NCI-H526 treated with DMSO at 0.1 percent for 48 hours (cell line): ENCODE measurements at regions not wholly inside any gene's neighbourhood (a gene's known extent, or its start where the extent isn't known, plus 50 kb on each side); places are given as distances from the start of the nearest gene placed in this dataset.

ENCODE experiments used
- DNase-seq: peaks from one replicate; lab custom pipeline; 2025; lab: John Stamatoyannopoulos, UW

GRCh38 chr12:67498991-67499390 lies 149.6 kb upstream of the DYRK2 start:
- no peak for DNase-seq

- peak; percentile 76 for DNase-seq
Observed at GRCh38 chr12:67501362-67501761, 147.2 kb upstream of the DYRK2 start.

DNA sequence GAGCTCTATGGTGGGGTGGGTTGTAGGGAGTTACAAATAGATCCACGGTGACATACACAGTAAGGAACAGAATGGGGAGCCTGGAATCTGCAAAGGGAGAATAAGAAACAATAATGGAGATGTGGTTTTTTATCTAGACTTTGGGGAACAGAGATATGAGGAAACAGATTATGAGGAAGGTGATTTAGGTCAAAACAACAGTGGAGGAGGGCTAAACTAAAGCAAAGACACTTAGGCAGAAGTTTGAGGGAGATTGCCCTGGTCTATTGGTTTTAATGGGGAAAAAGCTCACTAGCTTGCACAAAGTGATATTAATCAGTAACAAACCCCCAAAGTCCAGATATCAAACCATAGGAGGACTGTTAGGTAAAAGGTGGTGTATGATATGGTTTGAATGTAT lies 144.5 kb upstream of the DYRK2 start:
- no peak for DNase-seq

DNA sequence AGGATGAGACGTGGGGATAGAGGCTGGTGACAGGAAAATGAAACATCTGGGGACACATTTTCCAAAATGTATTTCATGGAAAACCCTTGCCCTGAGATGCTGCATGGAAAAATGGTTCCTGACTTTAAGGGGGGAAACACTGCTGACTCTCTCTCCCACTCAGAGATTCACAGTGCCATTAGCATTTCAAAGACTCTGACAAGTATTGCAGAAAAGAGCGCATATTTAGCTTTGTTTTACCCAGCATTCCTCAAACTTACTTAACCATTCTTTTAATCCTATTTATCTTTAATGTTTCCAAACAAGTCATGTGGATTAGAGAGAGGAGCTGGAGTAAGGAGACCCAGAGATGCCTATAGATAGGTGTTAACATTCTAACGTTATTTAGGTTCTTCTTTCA lies 141.8 kb upstream of the DYRK2 start:
- no peak for DNase-seq

DNA sequence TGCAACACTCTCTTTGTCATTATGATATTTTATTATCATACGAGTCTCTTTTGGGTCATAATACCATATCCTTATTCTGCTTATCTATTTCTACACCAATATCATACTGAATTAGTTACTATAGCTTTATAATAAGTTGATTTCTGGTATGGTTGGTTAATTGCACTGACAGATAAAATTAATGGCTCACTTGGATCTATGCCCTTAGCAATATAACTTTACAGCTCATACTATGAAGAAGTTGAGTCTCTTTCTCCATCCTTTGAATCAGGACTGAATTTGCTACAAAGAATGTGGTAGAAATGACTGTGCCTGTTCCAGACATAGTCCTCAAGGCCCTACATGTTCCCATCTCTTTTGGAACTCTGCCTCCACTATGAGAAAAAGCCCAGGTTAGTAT lies 139.7 kb upstream of the DYRK2 start:
- DNase-seq = no peak

GRCh38 chr12:67509666-67510386 lies 138.7 kb upstream of the DYRK2 start:
- DNase-seq = no peak

GRCh38 chr12:67512061-67512460 lies 136.5 kb upstream of the DYRK2 start:
- DNase-seq = no peak

GRCh38 chr12:67514502-67514901 lies 134.0 kb upstream of the DYRK2 start:
- no peak for DNase-seq

DNA sequence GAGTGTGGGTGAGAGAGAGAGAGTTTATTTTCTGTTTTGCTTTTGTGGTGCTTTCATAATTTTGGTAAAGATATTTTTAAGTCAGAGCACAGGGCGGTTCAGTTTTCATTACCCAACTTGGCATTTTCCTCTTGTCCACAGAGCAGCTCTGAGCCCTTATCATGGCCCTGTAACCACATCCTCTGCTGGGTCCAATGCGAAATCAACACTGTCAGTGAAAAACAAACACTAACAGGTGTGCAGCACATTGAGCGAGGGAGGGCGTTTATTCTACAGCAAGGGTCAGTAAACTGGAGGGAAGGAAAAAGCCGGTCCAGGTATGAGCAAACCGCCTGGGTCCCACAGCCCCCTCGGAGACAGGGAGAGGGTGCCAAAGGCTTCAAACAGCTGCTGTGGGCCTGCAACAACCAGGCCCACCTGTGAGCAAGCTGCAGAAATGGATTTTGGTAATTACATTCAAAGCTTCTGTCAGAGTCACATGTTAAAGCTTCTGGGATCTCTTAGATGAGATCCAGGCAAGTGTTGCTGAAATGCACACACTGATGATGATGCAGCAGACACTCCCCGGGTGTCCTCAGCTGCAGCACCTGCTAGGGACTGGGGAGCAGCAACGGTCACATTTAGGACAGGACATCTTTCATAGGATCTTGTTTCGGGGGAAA lies 132.7 kb upstream of the DYRK2 start:
- DNase-seq = peak; percentile 75

DNA sequence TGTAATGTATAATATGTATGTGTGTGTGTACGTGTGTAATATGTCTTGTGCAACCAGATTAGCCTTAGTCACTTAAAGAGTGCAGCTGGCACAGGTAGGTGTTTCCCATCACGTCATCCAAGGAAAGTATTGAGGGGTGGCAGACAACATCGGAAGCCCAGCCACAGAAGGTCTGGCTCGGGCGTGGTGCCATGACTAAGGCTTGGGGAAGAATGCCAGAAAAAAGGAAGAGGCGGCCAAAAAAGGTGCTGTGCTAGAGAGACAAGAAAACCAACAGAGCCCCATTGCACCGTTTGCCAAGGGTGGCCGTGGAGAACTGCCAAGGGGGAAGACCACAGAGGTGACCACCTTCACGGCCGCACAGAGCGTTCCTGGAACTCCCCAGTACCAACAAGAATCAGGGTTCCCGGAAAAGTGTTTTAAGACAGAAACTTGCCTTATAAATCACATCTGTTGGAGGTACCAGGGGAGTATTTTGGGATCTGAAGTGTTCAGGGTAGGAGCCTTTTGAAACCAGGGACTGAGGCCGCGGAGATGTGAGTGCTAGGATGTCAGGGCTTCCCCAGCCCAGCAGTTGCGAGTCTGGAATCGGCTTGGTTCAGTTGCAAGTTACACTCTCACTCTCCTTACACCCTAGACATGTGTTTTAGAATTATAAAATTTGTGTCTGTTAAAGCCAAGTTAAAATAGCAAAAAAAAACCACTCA lies 131.2 kb upstream of the DYRK2 start:
- no peak for DNase-seq

DNA sequence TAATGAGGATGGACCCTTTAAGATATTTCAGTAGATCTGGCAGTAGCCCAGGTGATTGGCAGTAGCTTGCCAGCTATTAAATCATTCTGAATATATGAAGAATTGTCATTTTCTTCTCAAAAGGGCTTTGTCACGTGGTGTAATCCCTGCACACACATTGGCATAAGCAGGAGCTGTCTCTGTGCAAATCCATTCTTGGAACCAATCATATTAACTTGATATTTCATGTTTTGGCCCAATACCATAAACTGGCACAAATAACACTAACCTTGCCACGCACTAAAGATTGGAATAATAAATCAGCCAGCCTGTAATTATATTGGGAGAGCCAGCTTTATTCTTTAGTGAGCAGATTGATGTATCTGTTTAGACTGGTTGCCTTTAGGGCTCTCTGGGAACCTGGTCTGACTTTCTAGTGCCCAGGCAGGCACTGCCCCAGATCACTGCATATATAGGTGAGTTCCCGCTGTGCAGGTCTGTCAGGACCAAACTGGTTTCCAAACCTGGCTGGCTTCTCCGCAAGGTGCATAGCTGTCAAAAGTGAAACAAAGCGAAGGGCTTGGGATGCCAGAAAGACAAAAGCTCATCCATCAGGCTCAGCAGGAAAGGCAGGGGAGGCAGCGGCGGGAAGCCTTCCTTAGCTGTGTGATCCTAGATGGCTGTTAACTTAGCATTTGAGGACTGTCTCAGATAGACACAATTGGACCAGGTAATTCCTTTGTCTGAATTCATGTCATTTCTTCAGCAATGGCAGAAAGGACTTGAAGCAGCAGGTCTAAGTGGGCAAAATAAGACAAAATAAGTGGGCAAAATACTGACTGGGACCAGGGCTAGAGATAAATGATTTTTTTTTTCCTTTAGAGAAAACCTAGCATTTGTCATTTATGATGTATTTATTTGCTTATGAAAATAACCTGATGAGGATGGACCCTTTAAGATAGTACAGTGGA lies 128.8 kb upstream of the DYRK2 start:
- peak; percentile 39 for DNase-seq

DNA sequence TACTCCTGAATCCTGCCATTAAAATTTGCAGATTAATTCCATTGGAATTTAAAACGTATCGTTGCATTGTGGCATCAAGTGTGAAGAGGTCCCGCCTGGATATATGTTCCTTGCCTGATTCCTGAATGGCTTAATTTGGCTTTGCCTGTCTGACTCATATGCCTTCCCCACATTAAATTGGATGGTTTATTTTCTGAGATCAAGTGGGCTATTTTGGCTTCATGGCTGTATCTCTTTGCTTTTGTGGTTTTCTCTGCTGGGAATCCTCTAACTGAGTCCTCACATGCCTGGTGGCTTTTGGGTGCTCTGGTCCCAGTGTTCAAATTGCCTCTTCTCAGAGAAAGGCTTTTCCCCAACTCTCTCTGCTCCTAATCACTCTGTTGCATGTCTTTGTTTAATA lies 127.9 kb upstream of the DYRK2 start:
- no peak for DNase-seq

- DNase-seq = no peak
Observed at GRCh38 chr12:67522222-67522621, 126.3 kb upstream of the DYRK2 start.

GRCh38 chr12:67523538-67523937 lies 125.0 kb upstream of the DYRK2 start:
- DNase-seq = no peak

GRCh38 chr12:67524861-67525616 lies 123.5 kb upstream of the DYRK2 start:
- DNase-seq = no peak

GRCh38 chr12:67525617-67525884 lies 123.0 kb upstream of the DYRK2 start:
- peak; percentile 60 for DNase-seq

DNA sequence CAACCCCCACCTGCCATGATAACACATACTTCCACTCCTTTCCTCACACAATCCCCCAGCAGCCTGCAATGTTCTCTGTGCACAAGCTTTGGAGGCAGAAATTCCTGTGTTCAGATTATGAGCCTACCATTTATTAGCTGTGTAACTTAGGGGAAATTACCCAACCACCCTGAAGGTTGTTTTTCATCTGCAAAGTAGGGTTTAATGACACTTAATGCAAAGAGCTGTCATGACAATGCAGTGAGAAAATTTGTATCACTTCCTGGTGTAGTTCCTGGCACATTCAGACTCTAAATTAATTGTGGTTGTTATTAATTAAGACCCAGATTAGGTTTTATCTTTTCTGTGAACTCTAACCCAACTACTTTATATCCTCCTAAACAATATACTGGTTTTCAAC lies 122.4 kb upstream of the DYRK2 start:
- DNase-seq = no peak

DNA sequence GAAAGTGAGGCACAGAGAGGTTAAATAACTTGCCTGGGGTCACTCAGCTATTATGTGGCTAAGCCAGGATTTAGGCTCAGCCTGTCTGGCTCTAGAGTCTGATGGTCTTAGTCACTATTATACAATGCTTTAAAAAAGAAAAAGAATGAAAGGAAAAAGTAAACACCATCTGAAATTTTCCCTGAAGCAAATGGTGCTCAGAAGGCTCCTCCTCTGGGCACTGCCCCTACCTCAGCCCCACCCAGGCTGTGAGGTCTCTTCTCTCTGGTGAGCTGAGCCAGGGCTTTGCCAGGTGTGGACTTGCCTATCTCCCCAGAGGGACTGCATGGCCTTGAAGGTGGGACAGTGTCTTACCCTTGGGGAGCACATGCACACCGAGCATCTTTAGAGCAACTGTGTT lies 117.5 kb upstream of the DYRK2 start:
- DNase-seq = no peak

GRCh38 chr12:67531501-67531900 lies 117.0 kb upstream of the DYRK2 start:
- no peak for DNase-seq

DNA sequence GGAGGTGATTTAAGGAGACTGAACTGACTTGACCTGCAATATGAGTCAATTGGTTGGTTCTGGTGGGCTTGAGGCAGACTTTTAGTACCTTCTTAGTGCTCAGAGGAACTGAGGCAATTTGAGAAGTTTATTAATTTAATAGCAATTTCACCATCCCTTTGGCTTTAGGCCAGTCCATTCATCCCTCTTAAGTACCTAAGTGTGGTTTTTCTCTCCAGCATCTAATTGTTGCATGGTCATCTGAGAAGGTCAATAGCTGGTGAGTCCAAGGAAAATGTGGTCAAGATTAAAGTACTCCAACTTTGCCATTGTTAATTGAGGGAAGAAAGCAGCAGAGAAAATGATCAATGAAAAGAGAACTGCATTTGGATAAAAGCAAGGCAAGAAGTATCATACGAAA lies 115.4 kb upstream of the DYRK2 start:
- DNase-seq = no peak

GRCh38 chr12:67534046-67534445 lies 114.5 kb upstream of the DYRK2 start:
- no peak for DNase-seq

DNA sequence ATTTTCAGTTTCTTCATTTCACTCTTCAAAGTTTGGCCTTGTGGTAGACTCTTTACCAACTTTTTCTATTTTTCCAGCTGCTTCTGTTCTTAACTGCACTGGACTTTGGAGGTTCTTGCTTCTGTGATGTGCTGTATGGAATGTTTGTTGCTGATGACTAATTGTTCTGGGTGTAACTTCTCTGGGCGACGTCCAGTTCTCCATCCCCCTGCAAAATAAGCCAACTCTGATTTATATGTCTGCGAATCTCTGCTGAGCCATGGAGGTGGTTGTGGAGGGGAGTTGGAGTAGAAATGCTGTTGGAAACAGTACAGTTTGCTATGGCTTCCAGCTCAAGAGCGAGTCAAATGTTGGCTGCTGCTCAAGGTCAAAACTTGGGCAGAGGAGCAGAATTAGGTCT lies 113.9 kb upstream of the DYRK2 start:
- no peak for DNase-seq
